ENCODE measurements at regions not wholly inside any gene's neighbourhood (a gene's known extent, or its start where the extent isn't known, plus 50 kb on each side); places are given as distances from the start of the nearest gene placed in this dataset.

DNA sequence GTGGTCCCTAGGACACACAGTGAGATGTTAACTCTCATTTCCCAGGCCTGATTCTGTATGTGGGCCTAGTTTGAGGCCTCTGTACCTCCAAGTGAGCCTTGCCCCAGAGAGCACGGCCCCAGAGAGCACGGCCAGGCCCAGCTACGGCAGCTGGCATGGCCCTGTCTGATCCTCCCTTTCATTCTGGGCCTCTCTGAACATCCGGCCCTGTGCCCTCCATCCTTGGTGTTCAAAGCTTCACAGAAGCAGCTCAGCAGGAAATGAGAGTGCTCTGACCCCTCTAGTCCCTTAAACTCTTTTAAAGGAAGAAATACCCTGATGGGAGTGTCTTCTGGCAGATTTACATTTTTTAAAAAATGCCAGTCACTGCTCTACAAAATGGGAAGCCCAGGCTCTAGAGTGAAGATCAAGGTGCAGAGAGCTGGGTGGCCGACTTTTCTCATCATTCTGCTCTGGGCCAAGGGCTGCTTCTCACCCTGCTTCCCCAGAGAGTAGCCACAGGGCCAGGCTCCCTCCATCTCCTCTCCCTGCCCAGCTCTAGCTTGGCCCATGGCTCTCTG is 171.9 kb downstream of the RPS24 start:
- peaks cover 0 to 7% of the 10 kb centered on the region in 2 donors for H3K4me1 ChIP-seq
- no peaks in the 10 kb centered on the region for H3K9me3 ChIP-seq
- H3K4me3 ChIP-seq (replicated peaks in 1 of 3) = no peak overlapping the region
- no peaks in the 10 kb centered on the region for H3K27me3 ChIP-seq
- intact Hi-C loops (cut with DNase I) = no loop called here
- H3K27ac ChIP-seq = no peak overlapping the region
- no peaks in the 10 kb centered on the region for H3K36me3 ChIP-seq
- TF ChIP-seq POLR2A (IDR thresholded peaks at IDR 0.05) = no peak
- TF ChIP-seq, protein P1, sequence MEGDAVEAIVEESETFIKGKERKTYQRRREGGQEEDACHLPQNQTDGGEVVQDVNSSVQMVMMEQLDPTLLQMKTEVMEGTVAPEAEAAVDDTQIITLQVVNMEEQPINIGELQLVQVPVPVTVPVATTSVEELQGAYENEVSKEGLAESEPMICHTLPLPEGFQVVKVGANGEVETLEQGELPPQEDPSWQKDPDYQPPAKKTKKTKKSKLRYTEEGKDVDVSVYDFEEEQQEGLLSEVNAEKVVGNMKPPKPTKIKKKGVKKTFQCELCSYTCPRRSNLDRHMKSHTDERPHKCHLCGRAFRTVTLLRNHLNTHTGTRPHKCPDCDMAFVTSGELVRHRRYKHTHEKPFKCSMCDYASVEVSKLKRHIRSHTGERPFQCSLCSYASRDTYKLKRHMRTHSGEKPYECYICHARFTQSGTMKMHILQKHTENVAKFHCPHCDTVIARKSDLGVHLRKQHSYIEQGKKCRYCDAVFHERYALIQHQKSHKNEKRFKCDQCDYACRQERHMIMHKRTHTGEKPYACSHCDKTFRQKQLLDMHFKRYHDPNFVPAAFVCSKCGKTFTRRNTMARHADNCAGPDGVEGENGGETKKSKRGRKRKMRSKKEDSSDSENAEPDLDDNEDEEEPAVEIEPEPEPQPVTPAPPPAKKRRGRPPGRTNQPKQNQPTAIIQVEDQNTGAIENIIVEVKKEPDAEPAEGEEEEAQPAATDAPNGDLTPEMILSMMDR (IDR thresholded peaks at IDR 0.05) = no peak
- WGBS, 2 donors = 88 to 96% methylated on average over 5 of the region's 5 CpGs
- no peak for DNase-seq

DNA sequence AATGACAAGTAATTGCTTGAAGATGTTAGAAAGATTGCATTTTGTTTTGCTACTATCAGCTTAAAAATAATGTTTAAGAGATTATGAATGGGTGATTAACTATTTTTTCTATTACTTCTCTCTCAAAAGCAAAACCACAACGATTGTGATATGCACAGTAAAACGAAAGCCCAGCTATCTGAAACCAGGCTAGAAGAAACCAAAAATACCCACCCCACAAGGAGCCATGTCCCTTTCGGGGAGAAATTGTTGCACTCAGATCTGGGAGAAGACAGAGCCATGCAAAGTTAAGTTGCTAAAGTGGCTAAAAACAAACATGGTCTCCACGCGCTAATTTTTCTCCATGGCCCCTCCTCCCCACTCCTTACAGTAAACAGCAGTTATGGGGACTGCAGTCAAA is 173.6 kb downstream of the RPS24 start:
- no peaks in the 10 kb centered on the region for H3K36me3 ChIP-seq
- H3K27me3 ChIP-seq = no peaks in the 10 kb centered on the region
- WGBS, 2 donors = 72 to 78% methylated on average over 5 of the region's 5 CpGs
- H3K9me3 ChIP-seq = no peaks in the 10 kb centered on the region
- no peak overlapping the region for H3K4me3 ChIP-seq (replicated peaks in 1 of 3)
- no peak for TF ChIP-seq POLR2A (IDR thresholded peaks at IDR 0.05)
- TF ChIP-seq, protein P1 (IDR thresholded peaks at IDR 0.05) = no peak
- no peak overlapping the region for H3K27ac ChIP-seq
- peaks cover 6 to 14% of the 10 kb centered on the region in 2 donors for H3K4me1 ChIP-seq
- DNase-seq = no peak
- intact Hi-C loops (cut with DNase I) = no loop called here

DNA sequence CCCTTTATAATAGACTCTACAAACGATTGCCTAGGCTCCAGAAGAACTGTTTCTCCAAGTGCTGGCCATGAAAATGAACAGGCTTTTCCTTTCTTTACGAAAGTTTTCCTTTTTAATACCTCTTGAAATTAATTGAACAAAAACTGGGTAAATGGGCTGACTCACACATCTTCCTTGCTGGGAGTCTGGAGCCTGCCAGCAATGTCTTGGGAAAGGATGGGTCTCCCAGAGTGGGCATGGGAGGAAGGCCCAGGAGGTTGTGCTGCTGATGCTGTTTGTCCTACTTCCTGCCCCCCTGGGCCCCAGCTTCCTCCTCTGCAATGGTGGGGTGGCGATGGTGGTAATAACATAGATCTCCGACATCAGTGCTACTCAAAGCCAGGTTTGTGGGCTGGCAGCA is 174.1 kb downstream of the RPS24 start:
- intact Hi-C loops (cut with DNase I) = no loop called here
- WGBS, 2 donors = 91% methylated on average over 4 of the region's 4 CpGs
- TF ChIP-seq POLR2A (IDR thresholded peaks at IDR 0.05) = no peak

DNA sequence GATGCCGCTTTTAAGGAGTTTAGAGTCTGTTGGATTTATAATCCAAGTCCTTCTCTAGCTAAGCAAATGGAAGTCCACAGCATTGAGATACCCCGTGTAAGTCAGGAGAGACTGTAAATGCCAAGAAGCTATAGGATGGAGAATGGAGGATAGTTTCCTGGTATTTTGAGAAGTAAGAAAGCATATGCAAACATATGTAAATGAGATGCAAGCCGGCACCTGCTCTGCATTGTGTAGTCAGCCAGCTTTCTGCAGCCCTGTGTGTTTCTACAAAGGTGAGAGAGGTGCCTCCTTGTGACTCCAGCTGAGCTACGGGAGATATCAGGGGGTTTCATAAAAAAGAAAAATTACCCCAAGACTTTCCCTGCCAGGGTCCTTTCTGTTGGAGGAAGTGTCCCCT is 176.3 kb downstream of the RPS24 start:
- Histone ChIP-seq H3K4me1 (peaks cover 9 to 16% of the 10 kb centered on the region in 2 donors), H3K36me3 (no peaks in the 10 kb centered on the region), H3K27ac (no peak overlapping the region), H3K27me3 (no peaks in the 10 kb centered on the region), H3K4me3 (replicated peaks in 1 of 3) (no peak overlapping the region), H3K9me3 (no peaks in the 10 kb centered on the region)
- TF ChIP-seq POLR2A (IDR thresholded peaks at IDR 0.05) = no peak
- TF ChIP-seq, protein P1 (IDR thresholded peaks at IDR 0.05) = no peak
- WGBS, 2 donors = 85 to 93% methylated on average over 4 of the region's 4 CpGs
- intact Hi-C loops (cut with DNase I) = loop anchor here (5.0 kb wide), 1 partner anchor 987 kb away; no protein-coding TSS in a partner anchor
- no peak for DNase-seq

More for the DNA sequence above, 174.1 kb downstream of the RPS24 start:
- no peak overlapping the region for H3K4me3 ChIP-seq (replicated peaks in 1 of 3)
- H3K36me3 ChIP-seq = no peaks in the 10 kb centered on the region
- H3K9me3 ChIP-seq = no peaks in the 10 kb centered on the region
- peaks cover 9 to 20% of the 10 kb centered on the region in 2 donors for H3K4me1 ChIP-seq
- H3K27ac ChIP-seq = no peak overlapping the region
- no peak for DNase-seq
- no peaks in the 10 kb centered on the region for H3K27me3 ChIP-seq

- intact Hi-C loops (cut with DNase I) = loop anchor here (5.0 kb wide), 1 partner anchor 987 kb away; no protein-coding TSS in a partner anchor
- TF ChIP-seq, protein P1 (IDR thresholded peaks at IDR 0.05) = no peak
- no peak for TF ChIP-seq POLR2A (IDR thresholded peaks at IDR 0.05)
- 92 to 93% methylated on average over 5 of the region's 5 CpGs for WGBS, 2 donors
- no peak overlapping the region for H3K27ac ChIP-seq
- no peaks in the 10 kb centered on the region for H3K36me3 ChIP-seq
- H3K27me3 ChIP-seq = no peaks in the 10 kb centered on the region
- H3K4me1 ChIP-seq = peaks cover 14 to 21% of the 10 kb centered on the region in 2 donors
- H3K9me3 ChIP-seq = no peaks in the 10 kb centered on the region
- no peak overlapping the region for H3K4me3 ChIP-seq (replicated peaks in 1 of 3)
- no peak for DNase-seq
Observed at GRCh38 chr10:78210548-78210947, 176.9 kb downstream of the RPS24 start.

All from thyroid gland (tissue), 4 donors.